Fibroblast of skin of right biceps (primary cell): ENCODE measurements at regions not wholly inside any gene's neighbourhood (a gene's known extent, or its start where the extent isn't known, plus 50 kb on each side); places are given as distances from the start of the nearest gene placed in this dataset.
A peak's percentile ranks its signal among the peaks of the same experiment; 100 is the strongest.

Experiments used
- DNase-seq: peaks from one replicate; pipeline ENCODE4 v3.0.0-alpha.2; 2013

DNA sequence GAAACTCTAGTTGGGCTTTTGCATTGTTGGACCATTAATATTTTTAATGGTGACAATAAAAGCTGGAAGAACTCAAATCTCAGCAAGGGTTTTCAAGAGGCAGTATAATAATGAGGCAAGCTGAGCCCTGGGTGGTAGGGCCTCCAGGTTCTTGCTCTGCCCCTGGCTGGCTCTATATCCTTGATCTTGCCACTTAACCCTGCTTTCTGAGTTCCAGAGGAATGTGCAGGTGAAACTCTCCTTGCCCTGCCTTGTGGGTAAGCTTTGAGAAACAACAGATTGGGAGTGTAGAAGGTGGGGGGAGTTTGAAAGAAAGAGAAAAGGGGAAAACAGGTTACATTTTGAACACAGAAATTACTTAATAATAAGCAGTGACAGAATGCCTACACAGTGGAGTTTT, 103.3 kb upstream of the MAP4K3 start:
- DNase-seq: no peak

DNA sequence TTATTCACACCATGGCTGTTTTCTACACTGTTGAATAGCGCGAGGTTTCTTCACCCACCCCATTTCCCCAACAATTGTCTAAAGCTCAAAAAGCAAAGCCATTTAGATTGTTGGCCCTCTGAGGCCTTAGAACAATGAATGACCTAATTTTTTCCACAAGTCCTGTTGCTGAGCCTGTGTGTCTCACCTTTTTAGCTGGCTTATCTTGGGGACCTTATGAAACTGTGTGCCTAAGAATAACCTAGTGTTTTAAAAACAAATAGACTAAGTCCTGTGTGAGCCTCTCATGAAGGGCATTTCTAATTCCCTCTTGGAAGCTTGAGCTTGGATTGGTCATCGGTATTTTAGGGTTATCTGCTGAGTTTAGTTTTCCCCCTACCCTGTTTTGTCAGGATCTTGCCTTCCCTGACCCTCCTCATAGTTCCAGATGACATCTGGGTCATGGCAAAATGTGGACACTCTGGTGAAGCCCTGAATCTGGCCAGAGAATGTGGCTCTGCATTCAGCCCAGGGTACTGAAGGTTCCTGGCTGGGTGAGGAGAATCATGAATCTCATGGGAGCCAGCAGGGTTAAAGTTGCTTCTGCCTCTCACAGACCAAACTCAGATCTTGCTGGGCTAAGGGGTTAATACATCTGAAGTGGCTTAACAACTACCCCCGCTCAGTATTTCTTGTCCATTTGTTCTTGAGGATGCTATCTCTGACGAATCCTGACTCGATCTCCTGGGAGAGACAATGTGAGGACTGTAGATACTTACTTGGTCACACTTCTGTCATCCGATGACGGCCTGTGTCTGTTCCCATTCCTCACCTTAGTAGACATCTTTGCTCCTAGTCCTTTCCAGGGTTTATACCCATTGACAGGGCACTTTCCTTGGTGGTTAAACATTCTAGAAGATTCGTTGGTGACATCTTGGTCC, 104.2 kb upstream of the MAP4K3 start:
- no peak for DNase-seq

DNA sequence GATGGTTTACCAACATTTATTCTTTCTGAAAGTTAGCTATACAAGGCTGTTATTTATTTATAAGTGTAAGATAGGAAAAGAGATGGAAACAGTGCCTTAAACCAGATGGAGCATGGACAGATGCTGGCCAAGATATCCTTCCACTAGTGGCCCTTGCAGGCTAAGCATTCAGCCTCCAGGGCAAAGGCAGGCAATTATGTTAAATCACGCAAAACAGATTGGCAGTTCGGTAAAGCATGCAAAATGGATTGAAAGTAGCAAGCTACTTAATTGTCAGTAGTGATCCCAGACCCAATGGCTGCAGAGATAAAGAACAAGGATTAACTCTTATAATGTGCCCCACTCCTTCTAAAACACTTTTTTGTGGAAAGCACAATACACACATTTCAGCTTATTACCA, 105.4 kb upstream of the MAP4K3 start:
- DNase-seq: no peak

DNA sequence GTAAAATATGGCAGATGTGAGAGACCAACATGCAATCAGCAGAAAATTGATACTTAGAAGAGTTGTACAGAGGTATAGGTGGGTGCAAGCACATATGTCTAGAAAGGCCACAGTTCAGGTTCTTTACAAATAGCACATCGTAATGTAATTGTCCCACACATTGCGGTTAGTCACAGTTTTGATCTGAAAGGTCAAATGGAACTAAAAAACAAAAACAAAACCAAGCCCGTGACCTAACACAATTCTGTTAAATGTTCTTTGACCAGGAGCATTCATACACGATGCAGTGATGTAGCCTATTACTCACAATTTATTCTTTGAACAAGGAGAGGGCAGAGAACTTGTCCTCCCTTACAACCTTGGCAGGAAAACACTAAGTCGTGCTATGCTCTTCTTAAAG, 108.9 kb upstream of the MAP4K3 start:
- no peak for DNase-seq

DNA sequence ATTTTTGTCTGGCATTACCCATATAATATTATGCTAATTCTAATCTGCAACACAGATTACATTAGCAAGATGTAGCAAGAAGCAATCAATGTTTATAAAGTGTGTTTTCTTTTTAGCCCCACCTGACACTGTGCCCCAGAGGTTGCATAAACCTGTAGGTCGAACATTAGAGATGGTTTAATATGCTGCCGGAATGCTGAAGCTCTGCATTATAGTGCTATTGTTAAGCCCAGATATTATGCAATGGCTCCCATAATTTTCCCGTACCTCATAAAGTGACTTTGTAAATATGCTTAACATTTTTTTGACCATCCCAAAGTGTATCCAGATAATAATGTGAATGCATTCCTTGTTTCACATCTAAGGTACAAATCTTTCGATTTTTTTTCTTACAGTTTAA, 109.3 kb upstream of the MAP4K3 start:
- no peak for DNase-seq

DNA sequence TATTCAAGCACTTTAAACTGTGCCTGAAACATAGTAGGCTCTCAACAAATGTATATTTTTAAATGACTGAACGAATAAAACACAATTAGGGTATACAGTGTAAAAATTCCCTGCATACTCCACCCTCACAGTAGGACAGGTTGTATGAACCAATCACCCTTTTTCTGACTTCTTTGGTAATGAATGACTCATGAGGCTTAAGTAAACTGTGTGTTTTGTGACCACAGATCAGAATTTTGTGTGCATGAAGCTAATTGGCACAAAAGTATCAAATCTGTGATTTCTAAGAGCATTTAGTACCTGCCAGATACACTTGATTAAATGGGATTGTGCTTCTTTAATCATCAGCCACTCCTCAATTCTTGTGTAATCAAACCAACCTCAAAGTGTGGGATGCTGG, 109.9 kb upstream of the MAP4K3 start:
- no peak for DNase-seq

DNA sequence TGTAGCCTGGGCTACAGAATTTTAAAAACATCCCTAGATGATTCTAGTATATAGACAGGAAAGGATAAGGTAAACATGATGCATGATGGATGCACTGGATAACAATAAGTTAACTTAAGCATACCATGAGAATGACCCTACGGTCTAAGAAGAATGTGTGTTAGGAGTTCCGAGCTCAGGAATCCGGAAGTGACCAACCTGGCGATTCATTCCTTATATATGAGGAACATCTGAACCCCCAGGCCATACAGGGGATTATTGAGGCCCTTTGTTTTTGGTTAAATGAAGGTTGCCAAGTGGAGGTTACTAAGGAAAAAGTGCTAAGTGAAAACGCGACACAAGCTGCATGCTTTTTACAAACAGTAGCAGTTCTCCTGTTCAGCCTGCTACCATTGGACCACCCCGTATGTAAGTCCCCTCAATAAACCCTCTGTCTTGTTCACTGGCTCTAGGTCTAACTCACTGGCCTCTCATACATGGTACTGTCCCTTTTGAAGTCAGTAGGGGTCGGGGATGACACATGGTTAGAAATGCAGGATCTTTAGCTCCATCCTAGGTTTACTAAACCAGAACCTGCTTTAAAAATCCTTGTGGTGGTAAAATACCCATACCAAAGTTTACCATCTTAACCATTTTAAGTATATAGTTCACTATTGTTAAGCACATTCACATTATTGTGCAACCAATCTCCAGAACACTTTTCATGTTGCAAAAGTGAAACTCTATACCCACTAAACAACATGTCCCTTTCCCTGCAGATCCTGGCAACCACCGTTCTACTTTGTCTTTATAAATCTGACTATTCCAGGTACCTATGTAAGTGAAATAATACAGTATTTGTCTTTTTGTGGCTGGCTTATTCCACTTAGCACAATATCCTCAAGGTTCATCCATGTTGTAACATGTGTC, 111.0 kb upstream of the MAP4K3 start:
- DNase-seq: peak; percentile 54

DNA sequence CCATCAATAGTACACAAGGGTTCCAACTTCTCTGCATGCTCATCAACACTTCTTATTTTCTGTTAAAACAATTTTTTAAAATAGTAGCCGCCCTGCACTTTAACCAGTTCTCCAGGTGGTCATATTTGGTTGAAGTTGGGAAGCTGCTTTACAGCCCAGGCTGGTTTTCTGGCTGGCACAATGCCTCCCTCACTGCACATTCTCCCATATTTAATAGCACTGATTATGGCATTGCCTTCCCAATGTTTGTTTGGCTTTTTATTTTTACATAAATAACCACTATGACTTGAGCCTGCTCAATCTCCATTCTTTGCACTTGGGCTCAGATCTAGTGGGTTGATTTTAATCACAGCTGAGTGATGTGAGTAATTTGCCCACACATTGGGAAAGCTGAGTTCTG, 111.9 kb upstream of the MAP4K3 start:
- DNase-seq: no peak

DNA sequence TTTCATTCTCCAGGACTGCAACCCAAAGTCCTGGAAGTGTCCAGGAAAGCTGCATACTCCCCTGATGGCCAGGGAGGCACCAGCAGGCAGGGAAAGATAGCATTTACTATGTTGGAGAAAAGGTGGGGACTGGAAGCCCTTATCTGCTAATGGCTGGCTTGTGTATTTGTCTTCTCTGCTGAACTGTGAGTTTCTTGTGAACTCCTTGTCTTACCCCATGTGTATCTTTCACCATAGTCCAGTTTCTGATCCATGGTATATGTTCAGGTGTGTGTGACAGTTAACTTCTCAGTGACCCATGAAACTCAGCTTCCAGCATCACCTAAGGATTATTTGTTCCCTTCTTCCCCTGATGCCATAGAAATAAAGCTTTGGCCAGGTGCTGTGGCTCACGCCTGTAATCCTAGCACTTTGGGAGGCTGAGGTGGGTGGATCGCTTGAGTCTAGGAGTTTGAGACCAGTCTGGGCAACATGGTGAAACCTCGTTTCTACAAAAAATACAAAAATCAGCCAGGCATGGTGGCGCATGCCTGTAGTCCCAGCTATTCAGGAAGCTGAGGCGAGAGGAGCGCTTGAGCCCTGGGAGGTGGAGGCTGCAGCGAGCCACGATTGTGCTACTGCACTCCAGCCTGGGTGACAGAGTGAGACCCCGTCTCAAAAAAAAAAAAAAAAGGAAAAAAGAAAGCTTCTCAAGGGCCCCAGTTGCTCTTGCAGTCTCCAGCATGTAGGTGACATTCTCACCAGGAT, 112.8 kb upstream of the MAP4K3 start:
- DNase-seq: no peak

DNA sequence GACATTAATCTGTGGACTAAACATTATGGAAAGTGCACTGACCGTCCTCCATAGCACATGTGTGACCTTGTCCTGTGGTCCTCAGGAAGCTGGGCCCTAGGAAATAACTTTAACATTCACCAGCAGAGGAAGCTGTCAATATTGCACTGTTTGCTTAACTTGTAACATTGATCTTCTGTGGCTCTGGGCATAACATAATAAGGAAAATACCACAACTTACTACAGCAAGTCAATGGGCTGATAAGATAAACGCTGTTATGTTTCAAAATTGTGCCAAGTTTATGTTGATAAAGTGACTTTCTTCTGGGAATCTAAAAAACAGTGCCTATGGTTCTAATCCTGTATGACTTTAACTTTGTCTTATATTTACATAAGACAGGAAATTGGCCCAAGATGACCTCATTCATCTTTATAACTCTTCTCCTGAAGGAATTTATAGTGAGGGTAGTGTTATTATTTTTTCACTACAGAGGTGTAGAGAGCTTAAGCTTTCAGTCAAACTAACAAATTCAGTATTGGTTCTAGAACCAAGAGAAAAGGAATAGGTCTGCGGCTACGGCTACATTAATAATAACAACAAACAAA, 113.7 kb upstream of the MAP4K3 start:
- DNase-seq: peak; percentile 22

DNA sequence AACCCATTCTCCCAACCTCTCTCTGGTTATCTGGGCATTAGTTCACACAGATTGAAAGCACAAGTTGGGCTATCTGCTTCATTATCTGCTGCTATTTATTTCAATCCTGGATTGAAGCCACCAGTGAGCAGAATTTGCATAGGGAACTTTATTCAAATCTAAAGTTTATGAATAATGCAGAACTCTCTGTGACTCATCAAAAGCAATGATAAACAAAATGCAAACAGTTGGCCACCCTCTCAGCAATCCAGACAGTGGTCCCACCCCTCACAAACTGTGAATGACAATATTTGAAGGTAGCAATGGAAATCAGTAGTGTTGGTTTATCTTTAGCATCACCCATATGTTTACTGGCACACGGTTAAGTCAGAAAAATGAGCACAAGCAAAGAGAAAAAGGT, 106.8 kb upstream of the TMEM178A start:
- DNase-seq: no peak

DNA sequence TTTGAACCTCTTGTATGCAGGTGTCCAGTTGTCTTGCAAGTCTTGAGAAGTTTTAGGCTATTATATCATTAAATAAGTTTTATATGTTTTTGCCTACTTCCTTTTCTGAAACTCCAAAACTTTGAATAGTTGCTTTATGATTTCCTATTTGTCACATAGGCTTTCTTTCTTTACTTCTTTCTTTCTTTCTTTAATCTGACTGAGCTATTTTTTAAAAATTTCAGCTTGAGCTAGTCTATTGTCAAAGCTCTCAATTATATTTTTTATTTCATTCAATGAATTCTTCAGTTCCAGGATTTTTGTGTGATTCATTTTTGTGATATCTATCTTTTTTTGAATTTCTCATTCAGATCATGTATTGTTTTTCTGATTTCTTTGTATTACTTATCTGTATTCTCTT, 102.1 kb upstream of the TMEM178A start:
- no peak for DNase-seq

DNA sequence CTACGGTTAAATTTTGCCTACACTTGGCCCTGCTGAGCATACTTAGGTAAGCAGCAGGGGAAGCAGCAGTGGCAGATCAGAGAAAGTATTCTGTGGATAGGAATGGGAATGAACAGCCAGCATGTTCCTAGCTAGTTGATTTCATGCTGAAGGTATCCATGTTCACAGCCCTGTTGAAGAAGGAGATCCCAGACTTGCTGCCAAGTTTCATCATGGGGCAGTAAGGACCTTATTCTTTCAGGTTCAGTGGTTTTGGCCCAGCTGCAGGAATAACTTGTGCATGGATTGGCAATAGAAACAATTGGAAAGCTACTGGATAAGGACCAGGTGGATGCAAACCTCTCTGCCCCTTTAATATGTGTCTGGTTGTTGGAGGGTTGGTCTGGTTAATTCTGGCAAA, 98.2 kb upstream of the TMEM178A start:
- peak; percentile 9 for DNase-seq

DNA sequence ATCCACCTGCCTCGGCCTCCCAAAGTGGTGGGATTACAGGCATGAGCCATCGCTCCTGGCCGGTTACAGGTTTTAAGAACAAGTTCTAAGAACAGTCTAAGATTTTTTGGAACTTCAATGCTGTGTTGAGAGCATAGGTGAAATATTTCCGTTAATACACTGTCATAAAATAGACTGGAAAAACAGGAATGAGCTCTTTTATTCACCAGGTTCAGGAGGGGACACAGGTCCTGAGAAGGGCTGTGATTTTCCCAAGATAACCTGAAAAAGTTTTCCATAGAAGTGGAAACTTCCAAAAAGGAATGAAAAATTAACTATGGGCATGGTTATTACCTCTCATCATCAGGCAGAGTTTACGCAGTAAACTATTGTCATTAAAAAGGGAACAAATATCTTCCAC, 97.6 kb upstream of the TMEM178A start:
- DNase-seq: no peak

DNA sequence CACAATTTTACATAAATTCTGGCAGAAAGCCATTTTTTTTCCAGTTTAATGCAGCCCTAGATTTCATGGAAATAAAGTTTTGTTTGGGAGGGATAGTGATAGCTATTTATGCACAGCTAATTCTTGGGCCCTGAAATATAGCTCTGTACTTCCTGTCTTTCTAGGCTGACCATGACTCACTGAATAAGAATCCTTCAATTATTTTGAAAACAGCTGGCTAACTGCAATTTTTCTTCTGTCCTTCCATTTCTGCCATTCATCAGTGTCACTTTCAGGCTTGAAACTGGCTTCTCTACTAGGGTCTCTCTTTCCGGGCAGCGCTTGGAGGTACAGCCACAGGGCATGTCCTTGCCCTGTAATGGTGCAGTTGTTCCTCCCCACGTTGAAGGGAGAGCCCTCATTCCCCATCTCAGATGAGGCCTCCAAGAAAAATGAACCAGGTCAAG, 97.1 kb upstream of the TMEM178A start:
- peak; percentile 82 for DNase-seq

DNA sequence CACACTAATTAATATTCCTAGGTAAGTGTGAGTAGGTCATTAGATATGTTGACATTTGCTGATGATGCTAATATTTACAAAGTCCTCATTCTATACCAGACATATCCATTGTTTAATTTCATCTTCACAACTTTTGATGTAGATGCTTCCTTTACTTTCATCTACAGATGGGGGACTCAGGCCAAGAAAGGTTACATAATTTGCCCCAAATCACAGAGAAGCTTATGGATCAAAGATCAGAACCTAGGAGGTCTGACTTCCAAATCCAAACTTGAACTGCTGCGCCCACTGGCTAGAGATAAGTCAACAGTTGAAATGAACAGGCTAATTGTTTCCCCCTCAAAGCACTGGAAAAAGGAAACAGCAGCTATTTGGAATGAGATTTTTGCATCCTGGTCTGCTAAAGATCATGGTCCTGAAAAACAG, 95.6 kb upstream of the TMEM178A start:
- no peak for DNase-seq

DNA sequence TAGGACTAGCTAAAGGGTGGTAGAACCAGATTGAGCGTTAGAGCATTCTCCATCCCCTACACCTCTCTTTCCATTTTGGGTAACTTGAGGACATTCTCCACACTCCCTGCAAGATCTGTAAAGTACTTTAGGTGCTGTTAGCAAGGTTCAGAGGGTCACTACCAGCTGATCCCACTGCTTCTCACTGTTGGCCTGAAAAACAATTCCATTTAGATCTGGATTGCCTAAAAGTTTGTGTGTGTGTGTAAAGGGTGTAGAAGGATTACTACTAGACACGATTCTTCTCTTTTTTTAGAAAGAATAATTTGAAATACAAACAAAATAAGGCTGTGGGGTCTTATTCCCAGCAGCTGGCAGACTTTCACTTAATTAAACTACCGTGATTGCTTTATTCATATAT, 95.1 kb upstream of the TMEM178A start:
- DNase-seq: no peak

DNA sequence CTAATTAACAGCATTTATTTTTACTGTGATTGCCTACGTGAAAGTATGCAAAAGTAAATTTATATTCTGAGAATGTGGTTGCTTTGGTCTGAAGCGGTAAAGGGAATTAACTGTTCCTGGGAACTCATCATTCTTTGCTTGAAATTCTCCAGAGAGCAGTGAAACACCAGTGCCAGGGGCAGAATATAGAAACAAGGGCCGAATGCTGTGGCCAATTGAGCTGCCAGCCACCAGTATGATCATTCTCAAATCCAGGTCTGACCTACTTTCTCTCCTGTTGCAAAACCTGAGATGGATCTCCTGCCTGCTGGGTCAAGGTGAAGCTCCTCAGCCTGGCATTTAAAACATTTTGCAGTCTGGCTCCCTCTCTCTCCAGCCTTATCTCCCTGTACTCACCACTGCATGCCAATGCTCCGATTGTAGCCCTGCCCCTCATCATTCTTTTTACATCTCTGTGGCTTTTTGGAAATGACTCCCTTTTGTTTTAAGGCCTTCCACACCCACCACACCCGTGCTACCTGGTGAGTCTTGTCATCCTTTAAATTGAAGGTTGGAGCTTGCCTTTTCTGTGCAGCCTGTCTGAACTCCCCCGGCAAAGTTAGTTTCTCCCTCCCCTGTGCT, 94.5 kb upstream of the TMEM178A start:
- peak; percentile 9 for DNase-seq

DNA sequence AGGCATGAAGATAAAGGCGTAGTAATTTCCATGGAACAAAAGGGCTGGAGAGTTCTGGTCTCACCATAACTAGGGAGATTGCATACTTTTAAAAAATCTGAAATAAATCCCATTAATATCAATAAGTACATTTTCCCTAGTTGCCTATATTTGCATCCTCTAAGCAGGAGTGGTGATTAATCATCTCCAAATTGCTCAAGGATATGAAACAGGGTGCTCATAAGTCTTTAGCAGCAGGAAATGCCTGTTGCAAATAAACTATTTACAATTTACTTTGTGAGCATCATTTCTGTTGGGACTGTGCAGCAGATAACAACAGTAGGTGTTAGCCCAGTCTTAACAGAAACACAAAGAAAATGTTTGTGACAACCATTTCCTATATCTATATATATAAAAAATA, 92.4 kb upstream of the TMEM178A start:
- no peak for DNase-seq

DNA sequence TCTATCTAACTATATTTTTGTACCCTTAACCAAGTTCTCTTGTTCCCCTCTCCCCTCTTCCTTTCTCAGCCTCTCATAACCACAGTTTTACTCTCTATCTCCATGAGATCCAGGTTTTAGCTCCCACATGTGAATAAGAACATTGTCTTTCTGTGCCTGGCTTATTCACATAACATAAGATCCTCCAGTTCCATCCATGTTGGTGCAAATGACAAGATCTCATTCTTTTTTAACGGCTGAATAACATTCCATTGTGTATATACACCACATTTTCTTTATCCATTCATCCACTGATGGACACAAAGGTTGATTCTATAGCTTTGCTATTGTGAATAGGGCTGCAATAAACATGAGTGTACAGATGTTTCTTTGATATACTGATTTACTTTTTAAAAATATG, 83.9 kb upstream of the TMEM178A start:
- DNase-seq: no peak

DNA sequence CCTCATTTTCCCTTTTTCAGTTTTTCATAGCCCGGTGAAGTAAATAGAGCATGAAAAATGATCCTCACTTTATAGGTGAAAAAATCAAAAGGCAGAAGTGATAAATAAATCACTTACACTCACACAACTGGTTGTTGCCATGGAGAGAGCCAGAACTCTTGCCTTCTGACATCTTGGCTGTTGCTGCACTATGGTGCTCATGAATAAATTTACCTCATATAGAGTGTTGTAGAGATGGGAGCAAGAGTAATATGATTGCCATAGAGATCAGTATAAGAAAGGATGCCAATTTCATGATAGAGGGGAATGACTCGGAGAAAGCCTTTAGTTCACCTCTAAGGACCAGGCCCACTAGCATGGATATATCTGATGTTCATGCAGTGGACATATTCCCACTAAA, 82.5 kb upstream of the TMEM178A start:
- DNase-seq: no peak

DNA sequence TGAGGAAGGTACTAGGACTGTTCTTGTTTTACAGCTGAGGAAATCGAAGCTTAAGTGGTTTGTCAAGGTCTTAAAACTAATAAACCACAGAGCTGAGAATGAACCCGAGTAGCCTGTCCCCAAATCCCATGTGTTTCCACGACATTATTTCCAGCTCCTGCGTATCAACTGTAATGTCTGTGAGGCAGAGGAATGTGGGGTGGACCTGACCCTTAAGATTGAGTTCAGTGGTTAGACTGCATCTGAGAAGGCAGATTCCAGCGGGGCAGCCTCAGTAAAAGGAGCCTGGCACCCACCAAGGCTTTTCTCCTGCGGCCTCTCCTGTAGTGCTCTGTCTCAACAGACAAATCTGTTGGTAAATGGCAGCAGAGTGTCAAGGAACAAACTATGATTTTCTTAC, 81.9 kb upstream of the TMEM178A start:
- peak; percentile 19 for DNase-seq
